ENCODE measurements at regions not wholly inside any gene's neighbourhood (a gene's known extent, or its start where the extent isn't known, plus 50 kb on each side); places are given as distances from the start of the nearest gene placed in this dataset.
"Not testable (repeated sequence)": the region's sequence is repeated elsewhere in the genome, so short reads cannot be mapped to it uniquely, and the experiment has no call there.

DNA sequence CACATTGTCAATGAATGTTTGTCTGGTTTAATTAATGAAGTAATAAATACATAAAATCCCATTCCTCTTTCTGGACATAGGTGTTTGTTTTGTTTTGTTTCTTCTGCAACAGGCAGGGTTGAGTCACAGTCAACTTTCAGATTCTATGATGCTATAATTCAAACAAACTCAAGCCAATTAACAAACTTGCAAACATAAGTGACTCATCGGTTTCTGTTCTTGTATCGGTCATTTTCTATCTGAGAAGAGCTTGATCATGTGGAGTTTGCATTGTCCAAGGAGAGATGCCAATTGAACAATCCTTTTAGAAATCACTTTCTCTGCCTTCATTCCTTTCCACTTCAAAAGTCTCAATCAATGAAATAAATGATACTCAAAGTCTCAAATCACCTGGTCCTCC is 294.2 kb upstream of the C16orf82 start:
- no peak for DNase-seq (ENCODE audit: low read depth in 2 of 2)

DNA sequence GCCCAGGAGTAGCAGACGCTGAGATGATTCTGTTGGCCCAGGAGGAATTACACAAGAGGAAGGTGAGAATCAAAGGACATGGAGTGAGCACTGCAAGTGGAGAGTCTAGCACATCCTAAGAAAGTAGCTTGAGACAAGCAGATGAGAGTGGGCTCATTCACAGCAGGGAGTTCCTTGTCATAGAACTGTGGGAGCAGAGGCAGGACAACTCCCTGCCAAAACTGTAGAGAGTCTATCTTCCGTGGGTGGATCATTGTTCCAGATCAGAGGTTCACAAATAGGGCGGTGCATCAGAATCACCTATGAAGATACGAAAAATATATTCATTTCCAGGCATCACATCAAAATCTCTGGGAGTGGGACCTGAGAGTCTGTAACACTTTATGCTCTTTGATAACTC is 288.9 kb upstream of the C16orf82 start:
- no peak for DNase-seq (ENCODE audit: low read depth in 2 of 2)

DNA sequence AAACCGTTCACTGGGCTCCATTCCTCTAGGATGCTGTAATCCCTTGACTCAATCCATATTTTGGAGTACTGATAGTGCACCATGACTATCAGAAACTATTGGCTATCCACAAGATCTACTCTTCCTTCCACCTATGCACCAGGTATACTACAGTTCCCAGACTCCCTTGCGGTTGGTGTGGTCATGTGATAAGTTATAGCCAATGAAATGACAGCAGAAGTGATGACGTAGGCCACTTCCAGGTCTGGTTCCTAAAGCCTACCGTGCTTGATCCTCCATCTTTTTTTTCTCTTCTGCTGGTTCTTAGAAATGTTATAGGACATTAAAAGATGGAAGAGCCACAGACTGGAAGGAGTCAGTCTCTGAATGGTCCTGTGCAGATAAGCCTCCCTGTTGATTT is 278.8 kb upstream of the C16orf82 start:
- no peak for DNase-seq (ENCODE audit: low read depth in 2 of 2)

DNA sequence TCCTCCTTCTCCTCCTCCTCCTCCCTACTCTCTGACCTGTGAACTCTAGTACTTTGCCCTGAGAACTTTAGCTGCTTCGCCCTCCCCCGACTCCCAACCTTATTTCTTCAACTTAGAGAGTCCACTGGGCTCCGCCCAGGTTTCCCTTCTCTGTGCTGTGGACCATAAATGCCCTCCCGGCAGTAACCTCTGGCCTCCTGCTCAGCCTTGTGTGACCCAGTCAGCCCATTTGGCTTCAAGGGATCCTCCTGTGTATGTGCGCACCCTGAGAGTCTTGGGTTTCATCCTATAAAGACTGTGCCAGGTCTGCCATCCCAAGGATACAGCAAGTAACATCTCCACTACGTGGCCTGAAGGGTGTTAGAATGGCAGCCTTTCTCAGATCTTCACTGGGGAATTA is 275.6 kb upstream of the C16orf82 start:
- no peak for DNase-seq (ENCODE audit: low read depth in 2 of 2)

DNA sequence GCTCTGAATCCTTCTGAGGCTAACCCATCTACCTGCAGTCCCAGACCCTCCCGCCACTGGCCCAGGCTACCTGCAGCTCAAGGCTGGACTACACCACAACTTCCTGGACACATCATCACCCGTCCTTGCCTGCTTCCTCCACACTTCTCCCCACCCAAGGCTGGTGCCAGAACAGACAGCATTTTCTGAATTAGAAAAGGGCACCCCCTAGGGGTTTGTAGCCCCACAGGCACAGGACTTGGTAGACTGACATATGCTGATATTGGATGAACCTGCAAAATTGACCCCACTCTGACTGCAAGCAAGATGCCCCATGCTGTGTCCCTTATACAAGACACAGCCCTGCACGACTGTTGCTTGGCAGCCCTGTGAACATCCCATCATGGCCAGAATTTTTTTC is 271.5 kb upstream of the C16orf82 start:
- peak in 1 of 2 donors; percentile 1 for DNase-seq (ENCODE audit: low read depth in 2 of 2)

DNA sequence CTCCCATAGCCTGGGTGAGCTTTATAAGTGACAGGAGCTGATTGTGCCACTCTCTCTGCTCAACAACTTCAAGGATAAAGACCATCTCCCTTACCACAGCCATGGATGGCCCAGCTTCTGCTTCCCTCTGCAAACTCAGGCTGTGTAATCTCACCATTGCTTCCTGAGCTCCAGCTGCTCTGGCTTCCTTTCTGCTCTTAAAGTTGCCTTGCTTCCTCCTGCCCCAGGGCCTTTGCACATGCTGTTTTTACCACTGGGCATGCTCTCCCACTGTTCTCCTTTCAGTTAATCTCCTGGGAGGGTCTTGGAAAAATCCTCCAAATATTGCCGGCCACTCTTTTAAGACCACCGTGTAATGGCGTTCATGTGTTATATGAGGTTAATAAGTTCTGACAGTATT is 265.1 kb upstream of the C16orf82 start:
- DNase-seq (ENCODE audit: low read depth in 2 of 2), result no peak

DNA sequence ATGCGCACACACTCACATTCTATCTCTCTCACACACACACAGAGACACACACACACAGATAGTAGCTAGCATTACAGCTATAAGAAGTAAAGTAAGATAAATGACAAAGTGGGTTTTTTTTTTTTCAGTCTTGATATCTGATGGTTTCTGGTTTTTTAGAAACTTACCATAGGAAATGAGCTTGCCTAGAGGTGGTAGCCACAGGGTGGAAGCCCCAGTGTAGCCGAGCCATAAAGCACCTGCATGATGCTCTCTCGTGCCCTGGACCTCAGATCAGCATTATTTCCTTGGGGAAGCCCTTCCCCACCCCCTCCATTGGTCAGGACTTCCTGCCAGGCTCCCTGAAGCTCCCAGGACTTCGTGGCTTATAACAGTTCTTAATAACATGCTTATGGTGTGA is 264.3 kb upstream of the C16orf82 start:
- no peak for DNase-seq (ENCODE audit: low read depth in 2 of 2)

DNA sequence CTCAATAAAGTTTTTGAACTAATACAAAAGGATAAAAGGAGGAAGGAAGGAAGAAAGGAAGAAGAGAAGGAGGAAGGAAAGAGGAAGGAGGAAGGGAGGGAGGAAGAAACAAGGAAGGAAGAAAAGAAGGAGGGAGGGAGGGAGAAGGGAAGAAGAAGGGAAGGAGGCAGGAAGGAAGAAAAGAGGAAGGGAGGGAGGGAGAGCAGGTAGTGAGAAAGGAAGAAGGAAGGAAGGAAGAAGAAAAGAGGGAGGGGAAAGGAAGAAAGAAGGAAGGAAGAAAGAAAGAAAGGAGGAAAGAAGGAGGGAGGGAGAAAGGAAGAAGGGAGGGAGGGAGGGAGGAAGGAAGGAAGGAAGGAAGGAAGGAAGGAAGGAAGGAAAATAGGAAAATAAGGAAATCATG is 263.8 kb upstream of the C16orf82 start:
- no peak for DNase-seq (ENCODE audit: low read depth in 2 of 2)

DNA sequence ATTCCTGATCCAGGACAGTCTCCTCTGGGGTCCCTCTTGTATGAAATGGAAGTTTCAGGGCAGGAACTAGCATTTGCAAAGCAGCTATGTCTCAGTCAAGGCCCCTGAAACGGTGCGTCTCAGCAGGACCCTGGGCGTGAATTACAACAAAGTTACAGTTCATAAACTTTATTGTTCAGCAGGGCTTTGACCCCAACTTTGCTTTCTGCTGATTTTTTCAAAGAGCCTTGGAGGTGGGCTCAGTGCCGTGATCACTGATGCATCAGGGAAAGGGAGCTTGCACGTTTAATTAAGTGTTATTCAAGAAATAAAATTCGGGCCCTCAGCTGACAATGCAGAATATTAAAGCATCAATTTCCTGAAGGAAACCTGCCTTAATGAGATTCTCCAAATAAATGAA is 260.1 kb upstream of the C16orf82 start:
- DNase-seq (ENCODE audit: low read depth in 2 of 2), result no peak

DNA sequence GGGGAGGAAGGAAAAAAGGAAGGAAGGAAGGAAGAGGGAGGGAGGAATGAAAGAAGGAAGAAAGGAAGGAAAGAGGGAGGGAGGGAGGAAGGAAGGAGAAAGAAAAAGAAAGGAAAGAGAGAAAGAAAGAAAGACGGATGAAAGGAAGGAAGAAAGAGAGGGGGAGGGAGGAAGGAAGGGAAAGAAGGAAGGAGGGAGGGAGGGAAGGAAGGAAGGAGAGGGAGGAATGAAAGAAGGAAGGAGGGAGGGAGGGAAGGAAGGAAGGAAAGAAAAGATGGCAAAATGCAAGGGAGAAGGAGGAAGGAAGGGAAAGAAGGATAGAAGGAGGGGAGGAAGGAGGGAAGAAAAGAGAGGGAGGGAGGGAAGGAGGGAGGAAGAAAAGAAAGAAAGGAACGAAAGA is 257.3 kb upstream of the C16orf82 start:
- DNase-seq (ENCODE audit: low read depth in 2 of 2), result no peak

DNA sequence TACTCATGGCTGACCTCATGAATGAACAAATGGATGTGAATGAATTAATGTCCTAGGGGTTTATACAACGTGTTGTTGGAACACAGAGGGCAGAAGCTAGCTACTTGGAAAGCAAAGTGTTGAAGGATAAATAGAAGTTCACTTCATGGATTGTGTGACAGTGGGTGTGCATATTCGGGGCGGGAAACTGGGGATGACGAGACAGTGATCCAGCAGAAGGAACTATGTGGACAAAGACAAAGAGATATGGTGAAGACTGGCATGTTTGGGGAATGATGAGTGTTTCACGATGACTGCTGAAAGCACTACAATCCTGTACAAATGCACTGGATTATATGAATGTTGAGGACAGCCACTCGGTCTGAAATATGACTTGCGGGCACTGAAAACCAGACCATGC is 250.5 kb upstream of the C16orf82 start:
- DNase-seq (ENCODE audit: low read depth in 2 of 2), result no peak

DNA sequence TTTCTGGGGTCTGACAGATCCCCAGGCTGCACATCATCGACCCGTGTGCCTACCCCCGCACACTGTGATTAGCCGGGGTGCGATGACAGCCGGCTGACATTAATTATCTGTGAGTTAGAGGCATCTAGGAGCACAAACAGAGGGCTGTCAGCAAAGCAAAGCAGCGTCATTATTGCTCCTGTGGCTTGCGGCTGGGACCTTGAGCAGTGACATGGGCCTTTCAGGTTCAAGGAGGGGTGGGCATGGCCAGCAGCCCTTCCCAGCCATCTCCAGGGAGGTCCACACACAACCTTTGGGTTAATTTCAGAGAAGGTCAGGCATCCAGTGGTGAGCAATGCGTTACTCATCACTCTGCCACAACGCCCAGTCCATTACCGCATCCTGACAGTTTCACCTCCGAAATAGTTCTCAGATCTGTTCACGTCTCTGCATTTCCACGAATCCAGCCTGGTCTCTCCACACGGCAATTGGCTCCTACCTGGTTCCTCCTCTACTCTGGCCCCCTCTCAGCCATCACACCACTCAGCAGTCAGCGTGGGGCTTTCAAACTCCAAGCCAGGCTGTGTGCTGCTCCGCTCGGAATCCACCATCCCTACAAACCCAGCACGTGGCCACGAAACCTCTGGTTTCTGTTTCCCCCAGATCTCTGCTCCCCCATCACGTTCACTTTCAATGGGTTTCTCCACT is 249.7 kb upstream of the C16orf82 start:
- DNase-seq (ENCODE audit: low read depth in 2 of 2), result no peak

DNA sequence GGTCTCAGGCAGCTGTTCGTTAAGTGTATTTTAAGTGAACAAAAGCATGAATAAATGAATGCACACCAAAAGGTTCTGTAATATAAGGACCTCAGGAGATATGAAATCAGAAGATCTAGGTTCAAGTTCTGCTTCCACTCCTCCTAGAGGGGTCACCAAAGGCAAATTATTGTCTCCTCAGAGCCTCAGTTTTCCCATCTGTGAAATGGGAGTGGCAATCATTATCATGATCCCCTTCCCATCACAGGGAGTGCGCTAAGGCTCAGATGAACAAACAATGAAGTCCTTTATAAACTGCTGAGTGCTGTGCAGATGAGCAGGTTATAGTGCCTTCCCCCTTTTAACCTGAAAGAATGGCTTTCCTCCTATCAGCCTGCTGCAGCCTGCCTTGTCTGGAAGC is 248.3 kb upstream of the C16orf82 start:
- no peak for DNase-seq (ENCODE audit: low read depth in 2 of 2)

DNA sequence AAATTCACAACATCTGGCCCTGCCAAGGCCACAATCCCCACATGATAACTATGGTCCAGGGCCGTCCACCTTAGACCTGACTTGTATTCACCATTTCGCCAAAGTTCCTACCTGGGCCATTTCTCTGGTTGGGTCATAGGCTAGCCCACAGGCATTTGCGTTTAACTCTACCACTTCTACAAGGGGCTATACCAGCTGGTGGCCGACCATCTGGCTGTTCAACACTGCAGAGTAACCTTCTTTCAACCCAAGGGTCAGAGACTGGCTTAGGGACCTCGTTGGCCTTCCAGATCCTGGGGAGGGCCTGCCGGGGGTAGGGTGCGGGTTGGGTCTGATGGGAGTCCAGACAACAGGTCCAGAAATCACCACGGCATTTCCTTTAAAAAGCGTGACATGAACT is 242.3 kb upstream of the C16orf82 start:
- DNase-seq (ENCODE audit: low read depth in 2 of 2), result no peak

DNA sequence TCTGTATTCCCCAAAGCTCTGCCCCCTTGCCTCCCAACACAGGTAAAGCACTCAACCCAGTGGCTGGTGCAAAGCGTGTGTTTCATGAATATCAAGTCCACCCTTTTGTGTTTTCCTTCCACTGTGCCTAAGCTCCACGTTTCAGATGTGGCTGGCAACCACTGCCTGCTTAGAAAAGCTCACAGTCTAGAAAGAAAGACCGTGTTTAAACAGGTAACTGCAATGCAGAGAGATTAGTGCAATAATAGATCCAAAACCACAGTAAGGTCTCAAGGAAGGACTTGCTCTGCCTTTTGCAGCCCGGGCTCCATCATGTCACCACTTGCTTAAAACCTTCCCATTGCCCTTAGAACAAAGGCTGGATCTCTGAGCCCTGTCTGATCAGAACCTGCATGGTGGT is 240.2 kb upstream of the C16orf82 start:
- DNase-seq (ENCODE audit: low read depth in 2 of 2), result no peak

DNA sequence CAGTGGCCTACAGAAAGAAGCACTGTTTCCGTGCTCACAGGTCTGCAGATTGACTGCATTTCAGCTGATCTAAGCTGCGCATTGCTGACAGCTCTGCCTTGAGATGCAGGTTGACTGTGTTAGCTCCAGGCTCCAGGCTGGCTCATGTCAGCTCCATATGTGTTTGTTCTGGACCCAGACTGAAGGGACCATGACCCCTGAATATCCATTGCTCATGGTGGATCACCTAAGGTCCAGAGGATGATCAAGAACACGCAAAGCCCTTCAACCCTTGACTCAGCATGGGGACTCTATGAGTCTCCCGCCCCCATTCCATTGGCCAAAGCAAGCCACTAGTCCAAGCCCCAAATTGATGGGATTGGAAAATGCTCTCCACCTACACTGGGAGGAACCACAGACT is 239.3 kb upstream of the C16orf82 start:
- DNase-seq (ENCODE audit: low read depth in 2 of 2), result no peak

DNA sequence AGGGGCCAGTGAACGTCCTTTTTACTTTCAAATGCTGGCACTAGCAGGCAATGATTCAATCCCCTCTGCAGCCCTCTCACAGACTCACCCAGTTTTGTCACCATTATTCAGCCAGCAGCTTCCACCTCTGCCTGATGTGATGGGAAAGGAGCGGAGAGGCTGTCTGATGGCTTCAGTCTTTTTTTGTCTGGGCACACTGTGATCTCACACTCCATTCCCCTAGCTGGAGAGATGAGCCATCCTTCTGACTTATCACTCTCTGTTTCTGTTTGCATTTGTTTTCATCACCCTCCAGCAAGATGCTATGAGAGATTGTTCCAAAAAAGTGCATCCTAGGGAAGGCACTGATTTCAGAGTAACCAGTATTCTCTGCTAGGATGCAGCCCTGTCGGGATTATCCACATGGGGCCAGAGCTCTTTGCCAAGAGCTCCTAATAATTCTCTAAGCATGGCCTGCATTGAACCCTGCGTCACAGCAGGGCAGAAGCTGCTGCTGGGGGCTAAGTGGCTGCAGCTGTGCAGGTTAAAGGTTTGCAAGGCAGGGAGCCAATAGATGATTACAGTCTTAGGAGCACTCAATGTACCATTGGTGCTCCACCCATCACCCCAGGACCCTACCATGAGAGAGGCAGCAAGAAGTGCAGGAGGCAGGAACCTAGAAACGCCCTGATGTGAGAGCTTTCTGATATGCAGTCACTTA is 236.1 kb upstream of the C16orf82 start:
- no peak for DNase-seq (ENCODE audit: low read depth in 2 of 2)

DNA sequence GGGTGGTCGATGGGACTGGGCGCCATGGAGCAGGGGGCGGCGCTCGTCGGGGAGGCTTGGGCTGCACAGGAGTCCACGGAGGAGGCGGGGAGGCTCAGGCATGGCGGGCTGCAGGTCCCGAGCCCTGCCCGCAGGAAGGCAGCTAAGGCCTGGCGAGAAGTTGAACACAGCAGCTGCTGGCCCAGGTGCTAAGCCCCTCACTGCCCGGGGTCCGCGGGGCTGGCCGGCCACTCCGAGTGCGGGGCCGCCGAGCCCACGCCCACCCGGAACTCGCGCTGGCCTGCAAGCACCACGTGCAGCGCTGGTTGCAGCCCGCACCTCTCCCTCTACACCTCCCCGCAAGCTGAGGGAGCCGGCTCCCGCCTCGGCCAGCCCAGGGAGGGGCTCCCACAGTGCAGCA is 230.6 kb upstream of the C16orf82 start:
- not testable (repeated sequence) for DNase-seq (ENCODE audit: low read depth in 2 of 2)

DNA sequence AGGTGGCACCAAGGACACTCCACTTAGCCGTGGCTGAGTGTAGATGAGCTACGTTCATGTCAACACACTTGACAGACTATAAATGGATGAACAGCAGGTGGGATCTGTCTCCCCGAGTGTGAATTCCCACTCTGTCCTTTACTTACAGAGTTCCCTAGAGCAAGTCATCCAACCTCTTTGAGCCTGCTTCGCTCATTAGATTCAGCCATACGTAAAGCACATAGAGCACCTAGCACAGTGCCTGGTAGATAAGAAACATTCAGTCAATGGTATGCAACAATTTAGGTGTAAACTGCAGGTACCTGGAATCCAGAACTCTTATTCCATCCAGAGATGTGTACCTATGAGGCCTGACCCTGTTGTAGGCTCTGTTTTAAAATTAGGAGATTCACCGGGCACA is 227.8 kb upstream of the C16orf82 start:
- DNase-seq (ENCODE audit: low read depth in 2 of 2), result no peak

DNA sequence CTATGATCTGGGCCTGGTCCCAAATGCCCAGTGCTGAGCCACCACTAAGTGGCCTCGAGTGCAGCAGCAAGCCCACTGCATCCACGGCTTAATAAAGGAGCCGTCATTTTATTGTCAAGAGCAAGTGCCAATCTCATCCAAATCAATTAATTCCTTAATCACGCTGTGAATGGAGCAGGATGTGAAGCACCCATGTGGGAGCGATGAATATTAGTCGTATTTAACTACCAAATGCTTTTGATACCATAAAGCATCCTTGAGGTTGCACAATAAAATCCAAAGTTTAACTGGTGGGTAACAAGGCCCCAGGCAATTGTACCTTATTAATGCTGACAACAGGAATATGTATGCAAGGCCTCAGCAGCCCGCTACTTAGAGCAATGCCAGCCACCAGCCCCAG is 226.0 kb upstream of the C16orf82 start:
- DNase-seq (ENCODE audit: low read depth in 2 of 2), result no peak

DNA sequence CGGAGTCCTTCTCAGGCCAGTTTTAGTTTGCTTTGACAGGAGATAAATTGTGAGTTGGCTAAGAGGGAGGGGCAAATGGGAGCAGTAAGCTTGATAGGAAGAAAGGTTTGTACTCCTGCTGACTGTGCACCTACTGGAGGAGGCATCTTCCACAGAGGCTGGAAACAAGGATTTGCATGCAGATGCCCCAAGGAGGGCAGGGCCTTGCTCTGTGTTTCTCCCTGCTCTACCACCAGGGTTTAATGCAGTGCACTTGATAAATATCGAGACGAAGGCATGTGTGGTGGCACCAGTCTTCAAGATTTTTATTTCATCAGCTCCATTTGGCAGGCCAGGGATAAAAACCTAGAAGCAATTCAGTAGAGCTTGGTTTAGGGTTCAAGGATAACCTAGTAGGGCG is 210.5 kb upstream of the C16orf82 start:
- no peak for DNase-seq (ENCODE audit: low read depth in 2 of 2)

DNA sequence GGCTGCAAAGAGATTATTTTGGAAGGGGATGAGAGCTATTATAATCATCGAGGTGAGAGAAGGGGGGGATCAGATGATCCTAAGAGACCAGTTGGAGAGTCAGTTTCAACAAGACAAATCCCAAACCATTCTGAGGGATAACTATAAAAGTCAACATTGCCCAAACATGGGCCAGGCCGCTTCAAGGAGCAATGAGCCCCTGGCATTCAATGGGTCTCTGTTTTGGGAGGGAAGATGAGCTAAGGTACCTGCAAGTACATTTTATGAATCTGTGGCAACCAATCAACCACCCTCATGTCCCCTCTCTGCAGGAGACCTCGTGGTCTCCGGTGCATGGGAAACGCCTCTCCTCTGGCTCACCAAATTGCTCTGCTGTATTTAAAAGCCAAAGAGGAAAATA is 209.9 kb upstream of the C16orf82 start:
- no peak for DNase-seq (ENCODE audit: low read depth in 2 of 2)

DNA sequence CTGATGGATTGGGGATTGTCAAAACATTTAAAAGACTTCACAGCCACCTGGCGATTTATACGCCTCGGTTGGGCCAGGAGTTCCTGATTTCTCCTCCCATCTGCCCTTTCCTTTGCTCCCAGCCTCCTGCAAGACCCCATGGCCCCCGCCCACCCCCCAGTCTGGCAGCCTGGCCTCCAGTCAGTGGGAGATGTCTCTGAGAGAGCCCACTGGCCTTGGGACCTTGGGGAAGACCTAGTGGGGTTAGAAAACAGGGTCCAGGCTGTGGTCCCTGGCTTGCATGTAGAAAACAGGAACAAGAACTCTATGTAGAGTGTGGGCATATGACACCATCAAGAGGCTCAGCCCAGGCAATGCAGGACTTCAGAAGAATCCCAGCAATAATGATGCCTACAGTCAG is 209.4 kb upstream of the C16orf82 start:
- DNase-seq (ENCODE audit: low read depth in 2 of 2), result no peak

DNA sequence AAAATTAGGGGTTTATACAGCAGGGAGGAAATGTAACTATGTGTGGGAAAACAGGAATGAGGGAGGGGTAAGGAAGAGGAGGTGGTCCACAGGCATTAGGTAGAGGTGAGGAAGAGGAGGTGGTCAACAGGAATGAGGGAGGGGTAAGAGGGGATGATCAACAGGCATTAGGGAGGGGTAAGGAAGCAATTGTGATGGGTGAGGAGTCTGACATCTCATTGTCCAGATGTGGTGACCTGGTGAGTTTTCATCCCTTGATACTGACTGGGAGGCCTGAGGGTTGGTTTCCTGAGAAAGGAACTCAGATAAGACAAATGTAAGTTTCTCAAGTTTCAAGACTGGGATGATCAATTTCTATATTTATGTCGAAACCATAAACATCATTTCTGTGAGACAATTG is 206.2 kb upstream of the C16orf82 start:
- DNase-seq (ENCODE audit: low read depth in 2 of 2), result no peak

Measured in stimulated activated CD4-positive, alpha-beta T cell treated with anti-CD3 and anti-CD28 coated beads, Interleukin-4, amount 100 ng/mL, for 48 hours (primary cell).